HEK293 (cell line): ENCODE measurements at regions not wholly inside any gene's neighbourhood (a gene's known extent, or its start where the extent isn't known, plus 50 kb on each side); places are given as distances from the start of the nearest gene placed in this dataset.

Experiments
- CTCF ChIA-PET: fragments of 350-600 bp; formaldehyde crosslinking; extraction: SDS; loops from one replicate; lab custom pipeline; 2021; ENCODE audit warnings: antibody characterized with exemption; lab: Yijun Ruan, JAX
- POLR2A ChIA-PET: fragments of 300-600 bp; formaldehyde crosslinking; extraction: SDS; loops from one replicate; lab custom pipeline; 2020; ENCODE audit warnings: antibody characterized with exemption, inconsistent platforms; lab: Yijun Ruan, JAX
- H3K27ac ChIP-seq: fragments of 200-500 bp; sonication (Bioruptor generic); 2 replicates; pipeline ENCODE4 v1.5.1; 2014; ENCODE audit warnings: low read depth, low read length, control low read depth, inconsistent platforms; ENCODE audit errors: extremely low read depth
- H3K36me3 ChIP-seq, 2 experiments: fragments of 200-500 bp in 1 of 2; sonication (Bioruptor generic) in 1 of 2; 1 replicate in 1 of 2; 2 replicates in 1 of 2; pipeline ENCODE4 v1.5.1; 2014 to 2017; ENCODE audit warnings: inconsistent platforms in 2 of 2, low read length in 2 of 2; ENCODE audit not compliant: control insufficient read depth in 2 of 2, insufficient read depth in 1 of 2
- H3K4me1 ChIP-seq: fragments of 200-500 bp; sonication (Bioruptor generic); 2 replicates; pipeline ENCODE4 v1.5.1; 2014; ENCODE audit warnings: mild to moderate bottlenecking, low read length, inconsistent platforms; ENCODE audit not compliant: control insufficient read depth, insufficient read depth
- H3K4me3 ChIP-seq: 2 replicates; pipeline ENCODE4 v1.5.1; 2011; ENCODE audit warnings: low read depth, mild to moderate bottlenecking, control low read depth, low read length, moderate library complexity
- H3K9me3 ChIP-seq: fragments of 200-500 bp; sonication (Bioruptor generic); 2 replicates; pipeline ENCODE4 v1.5.1; 2014; ENCODE audit warnings: low read depth, low read length, inconsistent platforms; ENCODE audit not compliant: control insufficient read depth, insufficient read depth
- GFI1B ChIP-seq: fragments of 450-650 bp; formaldehyde crosslinking; IDR thresholded peaks from 2 replicates; pipeline ENCODE4 v1.5.1; 2016; ENCODE audit warnings: missing biosample characterization, missing genetic modification characterization
- KLF17 ChIP-seq: fragments of 450-650 bp; formaldehyde crosslinking; IDR thresholded peaks from 2 replicates; pipeline ENCODE4 v1.5.1; 2016; ENCODE audit warnings: missing biosample characterization, missing genetic modification characterization
- RBAK ChIP-seq: fragments of 450-650 bp; formaldehyde crosslinking; IDR thresholded peaks from 2 replicates; pipeline ENCODE4 v1.5.1; 2016; ENCODE audit warnings: missing biosample characterization, missing genetic modification characterization
- TCF7L2 ChIP-seq: IDR thresholded peaks from 2 replicates; pipeline ENCODE4 v1.6.1; 2011; ENCODE audit warnings: low read depth, mild to moderate bottlenecking, inconsistent platforms, low read length, moderate library complexity, borderline replicate concordance
- YY2 ChIP-seq: fragments of 450-650 bp; formaldehyde crosslinking; IDR thresholded peaks from 2 replicates; pipeline ENCODE4 v1.5.1; 2016; ENCODE audit warnings: missing biosample characterization, missing genetic modification characterization
- ZBTB8A ChIP-seq: fragments of 450-650 bp; formaldehyde crosslinking; IDR thresholded peaks from 2 replicates; pipeline ENCODE4 v1.5.1; 2016; ENCODE audit warnings: missing biosample characterization, missing genetic modification characterization
- ZNF112 ChIP-seq: fragments of 450-650 bp; formaldehyde crosslinking; IDR thresholded peaks from 2 replicates; pipeline ENCODE4 v1.5.0; 2017; ENCODE audit warnings: missing biosample characterization, missing genetic modification characterization
- ZNF19 ChIP-seq: fragments of 450-650 bp; formaldehyde crosslinking; IDR thresholded peaks from 2 replicates; pipeline ENCODE4; 2016; ENCODE audit warnings: missing biosample characterization, missing genetic modification characterization, low read depth
- ZNF23 ChIP-seq: fragments of 450-650 bp; formaldehyde crosslinking; IDR thresholded peaks from 2 replicates; pipeline ENCODE4 v1.5.1; 2016; ENCODE audit warnings: missing biosample characterization, missing genetic modification characterization, borderline replicate concordance
- ZNF324 ChIP-seq: fragments of 450-650 bp; formaldehyde crosslinking; IDR thresholded peaks from 2 replicates; pipeline ENCODE4 v1.5.1; 2016; ENCODE audit warnings: missing biosample characterization, missing genetic modification characterization
- ZNF404 ChIP-seq: fragments of 450-650 bp; formaldehyde crosslinking; IDR thresholded peaks from 2 replicates; pipeline ENCODE4 v1.5.1; 2017; ENCODE audit warnings: missing biosample characterization, missing genetic modification characterization
- ZNF423 ChIP-seq: fragments of 450-650 bp; formaldehyde crosslinking; IDR thresholded peaks from 2 replicates; pipeline ENCODE4 v1.5.1; 2016; ENCODE audit warnings: missing biosample characterization, missing genetic modification characterization
- ZNF426 ChIP-seq: fragments of 450-650 bp; formaldehyde crosslinking; IDR thresholded peaks from 2 replicates; pipeline ENCODE4 v1.5.1; 2017; ENCODE audit warnings: missing biosample characterization, missing genetic modification characterization, mild to moderate bottlenecking, inconsistent platforms, moderate library complexity
- ZNF501 ChIP-seq: fragments of 450-650 bp; formaldehyde crosslinking; IDR thresholded peaks from 2 replicates; pipeline ENCODE4 v1.5.1; 2016; ENCODE audit warnings: missing biosample characterization, missing genetic modification characterization
- ZNF514 ChIP-seq: fragments of 450-650 bp; formaldehyde crosslinking; IDR thresholded peaks from 2 replicates; pipeline ENCODE4 v1.5.1; 2016; ENCODE audit warnings: missing biosample characterization, missing genetic modification characterization
- ZNF521 ChIP-seq: fragments of 450-650 bp; formaldehyde crosslinking; IDR thresholded peaks from 2 replicates; pipeline ENCODE4 v1.5.1; 2017; ENCODE audit warnings: missing biosample characterization, mild to moderate bottlenecking, missing genetic modification characterization
- ZNF792 ChIP-seq: fragments of 450-650 bp; formaldehyde crosslinking; IDR thresholded peaks from 2 replicates; pipeline ENCODE4 v1.5.1; 2016; ENCODE audit warnings: missing biosample characterization, missing genetic modification characterization
- TF ChIP-seq, protein P1 (sequence below): fragments of 450-650 bp; formaldehyde crosslinking; IDR thresholded peaks from 2 replicates; pipeline ENCODE4 v1.5.1; 2016; ENCODE audit warnings: missing biosample characterization, missing genetic modification characterization
- TF ChIP-seq, protein P2 (sequence below): fragments of 450-650 bp; formaldehyde crosslinking; IDR thresholded peaks from 2 replicates; pipeline ENCODE4 v1.5.1; 2016; ENCODE audit warnings: missing biosample characterization, missing genetic modification characterization

GRCh38 chr15:92719021-92719420 lies 63.4 kb upstream of the FAM174B start:
- no peaks in the 10 kb centered on the region for H3K4me1 ChIP-seq
- no peak for TF ChIP-seq RBAK (tag by site-specific recombination)
- no peak for TF ChIP-seq ZNF112 (tag by site-specific recombination)
- no peak for TF ChIP-seq ZNF404 (tag by site-specific recombination)
- TF ChIP-seq, all 188 proteins: peak for 0
- ChIA-PET CTCF (interaction anchor here (0.7 to 4.8 kb wide), 3 partner anchors 11 to 622 kb away, joined by 4 to 27 read pairs (median 6); no protein-coding TSS in a partner anchor), POLR2A (no interaction called here)
- no peaks in the 10 kb centered on the region for H3K9me3 ChIP-seq
- H3K4me3 ChIP-seq = no peak overlapping the region
- H3K36me3 ChIP-seq = peaks cover 0 to 4% of the 10 kb centered on the region in 2 experiments; a peak in 1 of 3 replicates
- H3K27ac ChIP-seq = no peak overlapping the region

DNA sequence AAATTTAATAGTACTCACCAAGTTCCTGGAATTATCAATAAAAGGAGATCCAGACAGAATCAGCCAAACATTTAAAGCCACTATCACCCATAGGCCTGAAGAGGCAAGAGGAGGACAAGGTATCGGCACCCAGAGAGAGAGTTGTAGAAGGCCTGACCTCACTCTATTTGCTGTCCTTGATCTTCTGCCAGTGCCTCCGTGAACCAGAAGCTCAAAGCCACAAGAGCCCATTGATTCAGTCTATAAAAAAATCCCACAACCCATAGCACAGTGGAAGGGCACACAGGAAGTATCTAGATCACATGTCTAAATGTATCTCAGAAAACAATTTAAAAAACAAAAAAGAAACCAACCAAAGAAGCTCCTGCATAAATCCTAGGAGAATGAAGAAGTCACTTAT lies 68.6 kb upstream of the FAM174B start:
- Histone ChIP-seq H3K4me1 (no peaks in the 10 kb centered on the region), H3K4me3 (no peak overlapping the region), H3K27ac (no peak overlapping the region), H3K36me3 (peaks cover 0 to 4% of the 10 kb centered on the region in 2 experiments; a peak in 1 of 3 replicates), H3K9me3 (no peaks in the 10 kb centered on the region)
- POLR2A ChIA-PET = no interaction called here
- no peak for TF ChIP-seq GFI1B (tag by site-specific recombination)
- TF ChIP-seq YY2 = no peak
- TF ChIP-seq ZNF501 (tag by site-specific recombination) = no peak
- TF ChIP-seq ZNF423 (tag by site-specific recombination) = no peak
- TF ChIP-seq, protein P1, sequence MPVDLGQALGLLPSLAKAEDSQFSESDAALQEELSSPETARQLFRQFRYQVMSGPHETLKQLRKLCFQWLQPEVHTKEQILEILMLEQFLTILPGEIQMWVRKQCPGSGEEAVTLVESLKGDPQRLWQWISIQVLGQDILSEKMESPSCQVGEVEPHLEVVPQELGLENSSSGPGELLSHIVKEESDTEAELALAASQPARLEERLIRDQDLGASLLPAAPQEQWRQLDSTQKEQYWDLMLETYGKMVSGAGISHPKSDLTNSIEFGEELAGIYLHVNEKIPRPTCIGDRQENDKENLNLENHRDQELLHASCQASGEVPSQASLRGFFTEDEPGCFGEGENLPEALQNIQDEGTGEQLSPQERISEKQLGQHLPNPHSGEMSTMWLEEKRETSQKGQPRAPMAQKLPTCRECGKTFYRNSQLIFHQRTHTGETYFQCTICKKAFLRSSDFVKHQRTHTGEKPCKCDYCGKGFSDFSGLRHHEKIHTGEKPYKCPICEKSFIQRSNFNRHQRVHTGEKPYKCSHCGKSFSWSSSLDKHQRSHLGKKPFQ (tag by site-specific recombination) = no peak
- TF ChIP-seq ZNF19 (tag by site-specific recombination) = no peak
- no peak for TF ChIP-seq ZNF324 (tag by site-specific recombination)
- no peak for TF ChIP-seq ZNF426
- TF ChIP-seq ZNF521 (tag by site-specific recombination) = no peak
- TF ChIP-seq ZNF792 = no peak
- TF ChIP-seq ZNF514 (tag by site-specific recombination) = no peak
- no peak for TF ChIP-seq KLF17 (tag by site-specific recombination)
- TF ChIP-seq, protein P2, sequence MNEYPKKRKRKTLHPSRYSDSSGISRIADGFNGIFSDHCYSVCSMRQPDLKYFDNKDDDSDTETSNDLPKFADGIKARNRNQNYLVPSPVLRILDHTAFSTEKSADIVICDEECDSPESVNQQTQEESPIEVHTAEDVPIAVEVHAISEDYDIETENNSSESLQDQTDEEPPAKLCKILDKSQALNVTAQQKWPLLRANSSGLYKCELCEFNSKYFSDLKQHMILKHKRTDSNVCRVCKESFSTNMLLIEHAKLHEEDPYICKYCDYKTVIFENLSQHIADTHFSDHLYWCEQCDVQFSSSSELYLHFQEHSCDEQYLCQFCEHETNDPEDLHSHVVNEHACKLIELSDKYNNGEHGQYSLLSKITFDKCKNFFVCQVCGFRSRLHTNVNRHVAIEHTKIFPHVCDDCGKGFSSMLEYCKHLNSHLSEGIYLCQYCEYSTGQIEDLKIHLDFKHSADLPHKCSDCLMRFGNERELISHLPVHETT (tag by site-specific recombination) = no peak
- no peak for TF ChIP-seq ZBTB8A
- CTCF ChIA-PET = interaction anchor here (1.2 kb wide), 1 partner anchor 9 kb away, joined by 9 read pairs; no protein-coding TSS in a partner anchor

GRCh38 chr15:92725171-92725570 lies 69.6 kb upstream of the FAM174B start:
- Histone ChIP-seq H3K36me3 (peaks cover 0 to 4% of the 10 kb centered on the region in 2 experiments; a peak in 1 of 3 replicates), H3K27ac (no peak overlapping the region), H3K9me3 (no peaks in the 10 kb centered on the region), H3K4me3 (no peak overlapping the region), H3K4me1 (no peaks in the 10 kb centered on the region)
- POLR2A ChIA-PET = no interaction called here
- CTCF ChIA-PET = interaction anchor here (0.8 kb wide), 1 partner anchor 10 kb away, joined by 7 read pairs; no protein-coding TSS in a partner anchor
- TF ChIP-seq ZNF23 (tag by site-specific recombination) = no peak
- no peak for TF ChIP-seq TCF7L2
